DMS 273 treated with DMSO at 0.1 percent for 48 hours (cell line): ENCODE measurements at regions not wholly inside any gene's neighbourhood (a gene's known extent, or its start where the extent isn't known, plus 50 kb on each side); places are given as distances from the start of the nearest gene placed in this dataset.

Source experiments
- DNase-seq: peaks from one replicate; lab custom pipeline; 2025; lab: John Stamatoyannopoulos, UW

GRCh38 chr18:29540548-29540947 lies 1363.6 kb upstream of the CDH2 start:
- DNase-seq = no peak

GRCh38 chr18:29531746-29532145 lies 1354.8 kb upstream of the CDH2 start:
- no peak for DNase-seq

- DNase-seq = no peak
These were observed 1346.4 kb upstream of the CDH2 start for GRCh38 chr18:29523371-29523770.

- no peak for DNase-seq
These were observed 1335.8 kb upstream of the CDH2 start for GRCh38 chr18:29512761-29513160.

- DNase-seq = no peak
These were observed 1335.3 kb upstream of the CDH2 start for GRCh38 chr18:29512203-29512602.

GRCh38 chr18:29501952-29502351 lies 1325.0 kb upstream of the CDH2 start:
- DNase-seq = no peak

GRCh38 chr18:29496152-29496680 lies 1319.3 kb upstream of the CDH2 start:
- no peak for DNase-seq

GRCh38 chr18:29494371-29494770 lies 1317.4 kb upstream of the CDH2 start:
- no peak for DNase-seq

- no peak for DNase-seq
These were observed 1315.0 kb upstream of the CDH2 start for GRCh38 chr18:29491907-29492306.

- no peak for DNase-seq
These were observed 1311.7 kb upstream of the CDH2 start for GRCh38 chr18:29488617-29489016.

- no peak for DNase-seq
These were observed 1288.6 kb upstream of the CDH2 start for GRCh38 chr18:29465526-29465925.

GRCh38 chr18:29459972-29460371 lies 1283.0 kb upstream of the CDH2 start:
- DNase-seq = no peak

- DNase-seq = no peak
These were observed 1280.5 kb upstream of the CDH2 start for GRCh38 chr18:29457316-29457889.

GRCh38 chr18:29449424-29449823 lies 1272.5 kb upstream of the CDH2 start:
- DNase-seq = no peak

GRCh38 chr18:29439398-29439797 lies 1262.5 kb upstream of the CDH2 start:
- no peak for DNase-seq

- DNase-seq = no peak
These were observed 1259.5 kb upstream of the CDH2 start for GRCh38 chr18:29436459-29436858.

- no peak for DNase-seq
These were observed 1257.7 kb upstream of the CDH2 start for GRCh38 chr18:29434650-29435049.

GRCh38 chr18:29430416-29430815 lies 1253.5 kb upstream of the CDH2 start:
- no peak for DNase-seq

- no peak for DNase-seq
These were observed 1241.2 kb upstream of the CDH2 start for GRCh38 chr18:29418136-29418535.

- no peak for DNase-seq
These were observed 1230.1 kb upstream of the CDH2 start for GRCh38 chr18:29406996-29407395.

GRCh38 chr18:29397536-29397935 lies 1220.6 kb upstream of the CDH2 start:
- DNase-seq = no peak

GRCh38 chr18:29383311-29384273 lies 1206.7 kb upstream of the CDH2 start:
- DNase-seq = no peak

- no peak for DNase-seq
These were observed 1201.8 kb upstream of the CDH2 start for GRCh38 chr18:29378651-29379136.
